GM12878 (cell line): ENCODE measurements at regions not wholly inside any gene's neighbourhood (a gene's known extent, or its start where the extent isn't known, plus 50 kb on each side); places are given as distances from the start of the nearest gene placed in this dataset.

ENCODE experiments used
- ATAC-seq: fragments of 200-7000 bp; cut with Tn5 transposase; 3 replicates; pipeline ENCODE4 v1.9.1; 2020; ENCODE audit warnings: mild to moderate bottlenecking, moderate library complexity
- BruUV-seq: library from RNA; stranded (reverse); fragments of 400-500 nt; replicated peaks from 2 replicates; lab custom pipeline; 2021; lab: Mats Ljungman, UMichigan
- CTCF ChIA-PET: fragments of 300-600 bp; sonication (Branson Sonifier 250); formaldehyde crosslinking; extraction: SDS; loops from one replicate; lab custom pipeline; 2021; ENCODE audit warnings: inconsistent platforms; lab: Yijun Ruan, JAX
- POLR2A ChIA-PET: fragments of 350-600 bp; formaldehyde crosslinking; extraction: SDS; loops from one replicate; lab custom pipeline; 2021; ENCODE audit warnings: inconsistent platforms; lab: Charles Lee
- RAD21 ChIA-PET: fragments of 300-600 bp; sonication (Branson Sonifier 250); formaldehyde crosslinking; loops from one replicate; lab custom pipeline; 2023; ENCODE audit warnings: antibody characterized with exemption; ENCODE audit not compliant: unreplicated experiment; lab: Charles Lee
- SMC1A ChIA-PET: fragments of 300-600 bp; sonication (Branson Sonifier 250); formaldehyde crosslinking; loops from one replicate; lab custom pipeline; 2023; ENCODE audit not compliant: unreplicated experiment, uncharacterized antibody; lab: Charles Lee
- DNase-seq: peaks from one replicate; pipeline ENCODE4 v3.0.0-alpha.2; 2011; ENCODE audit warnings: low read depth, low spot score
- FAIRE-seq: peaks from 3 replicates; lab custom pipeline; 2011; peaks lifted over from hg19 to GRCh38; lab: Jason Lieb, UNC
- H2AFZ ChIP-seq: 2 replicates; pipeline ENCODE4 v1.6.0; 2011; ENCODE audit warnings: low read depth, low read length, control low read depth; ENCODE audit not compliant: control insufficient read depth
- H3K27ac ChIP-seq: 2 replicates; pipeline ENCODE4 v1.5.1; 2011; ENCODE audit warnings: control low read depth; ENCODE audit not compliant: control insufficient read depth, insufficient read depth
- H3K27me3 ChIP-seq, 2 experiments: replicated peaks in 1 of 2; 2 replicates each; pipeline versions ENCODE4 v1.6.0 to v1.6.1; 2011; ENCODE audit warnings: low read length in 1 of 2; ENCODE audit not compliant: control insufficient read depth in 2 of 2, insufficient read depth in 2 of 2
- H3K36me3 ChIP-seq, 2 experiments: 2 replicates each; pipeline ENCODE4 v1.5.1; 2011; ENCODE audit warnings: low read length in 1 of 2; ENCODE audit not compliant: control insufficient read depth in 2 of 2, insufficient read depth in 2 of 2
- H3K4me1 ChIP-seq: 2 replicates; pipeline ENCODE4 v1.6.1; 2011; ENCODE audit warnings: mild to moderate bottlenecking, low read length, moderate library complexity, mixed read lengths; ENCODE audit not compliant: control insufficient read depth, insufficient read depth
- H3K4me2 ChIP-seq: 2 replicates; pipeline ENCODE4 v1.6.0; 2011; ENCODE audit warnings: control low read depth; ENCODE audit not compliant: control insufficient read depth, insufficient read depth
- H3K4me3 ChIP-seq: fragments of 200-600 bp; sonication (generic); 2 replicates; pipeline ENCODE4 v1.5.1; 2016
- H3K79me2 ChIP-seq: 2 replicates; pipeline ENCODE4 v1.6.0; 2011; ENCODE audit warnings: low read length; ENCODE audit not compliant: control insufficient read depth, insufficient read depth
- H3K9ac ChIP-seq: 2 replicates; pipeline ENCODE4 v1.8.0; 2011; ENCODE audit warnings: low read length, control low read depth, mixed read lengths; ENCODE audit not compliant: control insufficient read depth, insufficient read depth
- H3K9me3 ChIP-seq: replicated peaks from 3 replicates; pipeline ENCODE4 v1.5.1; 2011; ENCODE audit warnings: mild to moderate bottlenecking, low read length; ENCODE audit not compliant: control insufficient read depth, insufficient read depth
- H4K20me1 ChIP-seq: 2 replicates; pipeline ENCODE4 v1.6.0; 2011; ENCODE audit not compliant: control insufficient read depth, insufficient read depth
- ATF3 ChIP-seq: IDR thresholded peaks from 2 replicates; pipeline ENCODE4 v1.6.1; 2011; ENCODE audit warnings: low read depth, mild to moderate bottlenecking, low read length, moderate library complexity, borderline replicate concordance; ENCODE audit errors: extremely low read depth
- CHD1 ChIP-seq: IDR thresholded peaks from 2 replicates; pipeline ENCODE4 v1.6.1; 2012; ENCODE audit warnings: low read depth, low read length, improper control_type of control experiment
- FOS ChIP-seq: IDR thresholded peaks from 3 replicates; pipeline ENCODE4 v1.6.1; 2011; ENCODE audit warnings: borderline replicate concordance; ENCODE audit not compliant: insufficient read length; ENCODE audit errors: extremely low read depth
- JUNB ChIP-seq: IDR thresholded peaks from 2 replicates; pipeline ENCODE4 v1.6.1; 2016; ENCODE audit warnings: antibody characterized with exemption, mild to moderate bottlenecking
- MEF2A ChIP-seq: IDR thresholded peaks from 2 replicates; pipeline ENCODE4 v1.6.1; 2011; ENCODE audit warnings: low read depth, mild to moderate bottlenecking, low read length, moderate library complexity; ENCODE audit not compliant: insufficient read depth
- REST ChIP-seq: IDR thresholded peaks from 2 replicates; pipeline ENCODE4 v1.6.1; 2012; ENCODE audit warnings: mild to moderate bottlenecking, low read depth, low read length
- SPI1 ChIP-seq: IDR thresholded peaks from 2 replicates; pipeline ENCODE4 v1.6.1; 2011; ENCODE audit warnings: low read depth, mild to moderate bottlenecking, low read length, moderate library complexity, borderline replicate concordance; ENCODE audit not compliant: insufficient read depth
- TCF12 ChIP-seq: IDR thresholded peaks from 2 replicates; pipeline ENCODE4 v1.6.1; 2011; ENCODE audit warnings: low read depth, mild to moderate bottlenecking, low read length
- TCF7 ChIP-seq: IDR thresholded peaks from 2 replicates; pipeline ENCODE4 v1.6.1; 2014; ENCODE audit warnings: antibody characterized with exemption, borderline replicate concordance
- WGBS: methylation state at CpG from one replicate; pipeline ENCODE4 v1.1.6; 2016; ENCODE audit warnings: low lambda C conversion rate; ENCODE audit not compliant: insufficient replicate concordance, insufficient coverage; ENCODE audit errors: missing lambda C conversion rate; 5-methylcytosine and 5-hydroxymethylcytosine counted together
- in situ Hi-C: fragments of 300-500 bp; cut with MboI; formaldehyde crosslinking; loops from 9 replicates; pipeline ENCODE4 v1.14.3; 2018; ENCODE audit warnings: mixed read lengths
- intact Hi-C: fragments of 100-400 bp; cut with micrococcal nuclease; formaldehyde crosslinking; loops from one replicate; pipeline ENCODE4 v1.14.2; 2022; ENCODE audit not compliant: unreplicated experiment

GRCh38 chr10:78923647-78924318 is 145.0 kb upstream of the ZMIZ1 start:
- Histone ChIP-seq H3K4me2 (no peak overlapping the region), H3K36me3 (no peaks in the 10 kb centered on the region), H3K27ac (no peak overlapping the region), H3K27me3 (peaks cover 5 to 6% of the 10 kb centered on the region in 2 experiments), H3K9me3 (no peaks in the 10 kb centered on the region), H4K20me1 (no peaks in the 10 kb centered on the region), H3K4me3 (no peak overlapping the region), H3K9ac (no peak overlapping the region), H2AFZ (no peak overlapping the region), H3K79me2 (no peaks in the 10 kb centered on the region), H3K4me1 (no peaks in the 10 kb centered on the region)
- in situ Hi-C loops, result no loop called here
- intact Hi-C loops, result no loop called here
- FAIRE-seq, result no peak
- ChIA-PET RAD21 (no interaction called here), CTCF (no interaction called here), POLR2A (no interaction called here), SMC1A (no interaction called here)
- ATAC-seq, result no peak
- no peak for TF ChIP-seq TCF12
- TF ChIP-seq MEF2A, result no peak
- no peak for TF ChIP-seq TCF7
- no TSS peak for BruUV-seq
- no peak for DNase-seq
- 48% methylated on average over 15 of the region's 15 CpGs for WGBS

DNA sequence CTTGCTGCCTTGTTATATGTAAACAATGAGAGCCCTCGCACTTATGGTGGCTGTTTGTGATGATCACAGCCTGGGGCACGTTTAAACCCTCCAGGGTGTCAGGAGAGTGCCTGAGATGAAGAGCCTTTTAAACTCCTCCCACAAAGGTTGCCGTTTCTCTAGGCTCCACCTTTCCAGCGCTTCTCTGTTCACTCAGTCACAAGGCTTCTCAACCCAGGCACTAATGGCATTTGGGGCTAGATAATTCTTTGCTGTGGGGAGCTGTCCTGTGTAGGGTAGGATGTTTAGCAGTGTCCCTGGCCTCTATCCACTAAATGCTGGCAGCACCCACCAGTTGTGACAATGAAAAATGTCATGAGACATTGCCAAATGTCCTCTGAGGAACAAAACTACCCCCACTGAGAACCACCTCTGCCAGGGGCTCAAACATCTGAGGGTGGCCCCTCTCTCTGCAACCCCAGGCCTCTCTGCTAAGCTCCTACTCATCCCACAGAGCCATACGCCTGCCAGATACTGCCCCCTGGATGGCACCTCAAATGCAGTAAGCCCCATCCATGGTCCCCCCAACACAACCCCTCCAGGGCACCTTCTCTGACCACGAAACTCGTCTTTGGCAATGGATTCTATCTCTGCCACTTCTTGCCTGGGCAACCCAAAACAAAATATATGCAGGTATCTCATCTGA is 144.3 kb upstream of the ZMIZ1 start:
- CTCF ChIA-PET, result no interaction called here
- no peak for FAIRE-seq

More for the DNA sequence above, 144.3 kb upstream of the ZMIZ1 start:
- Histone ChIP-seq H3K79me2 (no peaks in the 10 kb centered on the region), H3K27ac (no peak overlapping the region), H3K9me3 (no peaks in the 10 kb centered on the region), H3K4me1 (no peaks in the 10 kb centered on the region), H3K36me3 (no peaks in the 10 kb centered on the region), H3K9ac (no peak overlapping the region), H3K27me3 (peaks cover 5 to 6% of the 10 kb centered on the region in 2 experiments), H4K20me1 (no peaks in the 10 kb centered on the region), H3K4me3 (no peak overlapping the region), H2AFZ (no peak overlapping the region), H3K4me2 (no peak overlapping the region)
- TF ChIP-seq CHD1 (no peak), JUNB (no peak), REST (no peak), SPI1 (no peak), FOS (no peak), ATF3 (no peak), MEF2A (no peak)
- in situ Hi-C loops (no loop called here), intact Hi-C loops (no loop called here)
- DNase-seq, result no peak
- ChIA-PET SMC1A (interaction anchor here (0.5 kb wide), 1 partner anchor 46 kb away, joined by 3 read pairs; no protein-coding TSS in a partner anchor), POLR2A (no interaction called here), RAD21 (no interaction called here)
- ATAC-seq, result no peak
- WGBS, result 8% methylated on average over 7 of the region's 7 CpGs
- BruUV-seq, result no TSS peak
